G401 (cell line): ENCODE measurements at regions not wholly inside any gene's neighbourhood (a gene's known extent, or its start where the extent isn't known, plus 50 kb on each side); places are given as distances from the start of the nearest gene placed in this dataset.

Experiments
- DNase-seq: peaks from one replicate; pipeline ENCODE4 v3.0.0-alpha.2; 2015; ENCODE audit warnings: low spot score
- in situ Hi-C: cut with HindIII; loops from 2 replicates; pipeline ENCODE4 v1.10.0; 2016; ENCODE audit warnings: low sequenced_read_pairs, mixed read lengths

DNA sequence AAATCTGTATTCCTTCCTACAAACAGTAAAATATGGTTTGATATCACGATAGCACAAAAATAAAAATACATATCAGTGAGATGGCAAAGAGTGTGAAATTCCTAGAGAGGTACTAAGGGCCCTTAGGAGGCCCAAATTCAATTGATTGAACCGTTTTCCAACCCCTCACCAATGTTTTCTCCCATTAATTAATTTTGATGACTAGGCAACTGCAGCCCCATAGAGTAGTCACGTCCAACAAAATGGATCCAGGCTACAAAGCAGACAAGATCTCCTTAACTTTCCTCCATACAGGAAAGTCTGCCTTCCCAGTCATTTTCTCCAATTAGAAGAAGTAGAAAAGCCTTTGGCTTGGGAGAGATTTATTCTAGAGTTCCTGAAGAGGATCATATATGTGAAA is 193.9 kb downstream of the PLOD2 start:
- in situ Hi-C loops, result no loop called here
- DNase-seq, result no peak

DNA sequence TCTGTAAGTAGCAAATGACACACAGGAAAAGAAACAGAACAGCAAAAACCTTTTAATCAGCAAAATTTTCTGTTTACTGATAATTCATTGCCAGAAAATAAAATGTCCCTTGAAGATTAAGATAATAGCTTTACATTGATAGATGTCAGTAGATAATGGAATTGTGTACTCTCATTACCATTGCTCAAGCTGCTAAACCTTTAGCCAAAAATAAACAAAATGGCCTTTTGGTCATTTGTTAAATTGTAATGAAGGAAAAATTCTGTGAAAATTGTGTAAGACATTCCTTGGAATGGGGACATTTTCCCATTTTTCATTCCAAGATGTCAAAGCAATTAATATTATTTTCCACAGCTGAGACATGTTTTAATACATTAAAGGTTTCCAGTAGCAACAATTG is 189.8 kb downstream of the PLOD2 start:
- no peak for DNase-seq
- in situ Hi-C loops, result no loop called here

DNA sequence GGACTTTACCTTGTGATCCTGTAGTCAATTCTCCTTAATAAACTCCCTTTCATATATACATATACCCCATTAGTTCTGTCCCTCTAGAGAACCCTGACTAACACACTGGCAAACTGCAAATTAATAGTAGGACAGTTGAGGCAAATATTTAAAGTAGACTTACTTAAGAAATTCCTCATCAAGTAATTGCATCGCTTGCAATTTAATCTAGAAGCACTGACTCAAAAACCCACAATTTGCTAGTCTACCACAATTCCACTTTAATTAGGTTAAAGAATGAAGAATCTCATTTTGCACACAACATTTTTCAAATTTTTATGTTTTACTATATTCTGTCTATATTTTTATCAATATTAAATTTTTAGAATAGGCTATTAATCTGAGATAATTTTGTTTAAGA is 188.1 kb downstream of the PLOD2 start:
- in situ Hi-C loops, result no loop called here
- no peak for DNase-seq

DNA sequence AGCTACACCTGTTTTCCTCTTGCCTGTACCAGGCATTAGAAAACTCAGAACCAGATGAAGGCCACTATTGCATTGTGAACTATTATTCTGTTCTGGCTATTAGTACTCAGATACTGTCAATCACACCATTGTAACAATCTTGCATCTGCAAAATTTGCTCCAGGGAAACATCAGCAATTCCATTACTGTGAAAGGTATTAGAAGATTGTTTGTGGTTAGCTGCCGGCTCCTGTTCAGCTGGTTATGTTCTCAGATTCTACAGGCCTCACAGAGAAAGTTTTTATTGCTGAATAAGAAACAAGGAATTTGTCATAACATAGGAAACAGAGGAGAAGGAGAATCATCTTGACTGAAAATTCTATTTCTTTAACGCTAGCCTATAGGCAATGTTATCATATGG is 179.9 kb downstream of the PLOD2 start:
- in situ Hi-C loops, result no loop called here
- DNase-seq, result no peak

DNA sequence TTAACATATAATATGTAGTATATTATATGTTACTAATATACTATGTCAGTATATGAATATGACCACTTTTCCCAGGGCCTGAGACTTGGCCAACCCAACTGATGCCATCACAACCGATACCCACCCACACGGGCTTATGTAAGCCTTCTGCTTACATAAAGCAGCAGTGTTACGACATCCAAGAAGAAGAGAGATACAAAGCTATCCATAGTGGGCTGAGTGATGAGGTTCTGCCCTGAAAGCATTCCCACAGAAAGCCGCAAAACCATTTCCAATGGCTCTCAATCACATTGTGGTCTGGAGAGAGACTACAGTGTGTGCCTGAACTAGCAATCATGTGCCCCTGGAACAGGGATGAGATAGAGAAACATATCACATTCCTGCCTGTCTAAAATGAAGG is 177.9 kb downstream of the PLOD2 start:
- in situ Hi-C loops, result no loop called here
- DNase-seq, result no peak
